ENCODE measurements at regions not wholly inside any gene's neighbourhood (a gene's known extent, or its start where the extent isn't known, plus 50 kb on each side); places are given as distances from the start of the nearest gene placed in this dataset.

DNA sequence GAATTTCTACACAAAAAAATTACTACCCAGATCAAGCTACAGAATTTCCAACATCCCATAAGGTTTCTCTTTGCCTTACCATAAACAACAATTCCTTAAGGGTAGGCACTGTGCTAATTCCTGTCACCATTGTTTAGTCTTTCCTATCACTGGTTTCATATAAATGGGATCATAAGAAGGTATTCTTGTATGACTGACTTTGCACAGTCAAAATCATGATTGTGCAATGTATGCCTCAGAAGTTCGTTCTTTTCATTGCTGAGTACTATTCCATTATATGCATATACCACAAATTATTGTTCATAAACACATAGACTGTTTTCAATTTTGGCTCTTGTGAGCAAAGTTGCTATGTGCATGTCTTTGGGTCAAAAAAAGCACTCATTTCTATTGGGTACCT is 611.6 kb upstream of the CADM1 start:
- DNase-seq (ENCODE audit: low spot score), result no peak

- peak; percentile 21 for DNase-seq (ENCODE audit: low spot score)
Measured at GRCh38 chr11:116114198-116114651, 610.0 kb upstream of the CADM1 start.

DNA sequence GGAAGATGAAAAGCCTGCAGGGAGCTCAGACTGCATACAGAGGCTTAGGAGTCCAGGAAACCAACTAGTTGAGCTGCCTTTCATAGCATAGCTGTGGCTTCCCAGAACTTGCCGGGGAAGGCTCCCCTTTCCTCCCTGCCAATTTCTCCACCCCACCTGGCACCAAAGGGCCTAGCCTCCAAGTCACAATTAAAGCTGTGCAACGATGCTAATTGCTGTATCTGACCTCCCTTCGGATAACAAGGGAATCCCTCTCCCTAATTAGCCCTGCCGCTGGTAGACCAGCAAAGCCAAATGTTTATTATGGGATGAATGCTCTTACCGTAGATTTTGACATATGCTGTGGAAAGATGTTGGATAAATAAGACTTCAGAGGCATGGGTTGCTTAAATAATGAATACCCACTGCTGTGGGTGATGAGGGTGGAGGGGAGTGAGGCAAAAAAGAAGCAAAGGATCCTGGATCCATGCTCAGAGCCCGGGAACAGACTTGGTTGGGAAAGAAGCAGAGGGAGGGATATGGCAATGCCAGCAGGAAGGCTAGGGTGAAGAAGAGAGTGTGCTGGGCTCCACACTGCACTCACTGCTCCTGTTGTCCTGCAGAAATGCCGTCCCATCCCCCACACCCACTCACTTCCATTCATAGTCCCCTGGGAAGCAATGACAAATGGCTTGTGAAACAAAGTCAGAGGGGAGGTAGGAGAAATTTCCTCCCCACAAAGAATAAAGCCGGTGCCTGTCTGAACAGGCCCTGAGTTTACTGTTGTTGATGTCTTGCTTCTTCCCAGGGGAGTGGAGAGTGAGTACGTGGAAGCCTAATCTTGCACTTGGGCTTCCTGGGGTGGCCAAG is 608.1 kb upstream of the CADM1 start:
- DNase-seq (ENCODE audit: low spot score), result no peak

DNA sequence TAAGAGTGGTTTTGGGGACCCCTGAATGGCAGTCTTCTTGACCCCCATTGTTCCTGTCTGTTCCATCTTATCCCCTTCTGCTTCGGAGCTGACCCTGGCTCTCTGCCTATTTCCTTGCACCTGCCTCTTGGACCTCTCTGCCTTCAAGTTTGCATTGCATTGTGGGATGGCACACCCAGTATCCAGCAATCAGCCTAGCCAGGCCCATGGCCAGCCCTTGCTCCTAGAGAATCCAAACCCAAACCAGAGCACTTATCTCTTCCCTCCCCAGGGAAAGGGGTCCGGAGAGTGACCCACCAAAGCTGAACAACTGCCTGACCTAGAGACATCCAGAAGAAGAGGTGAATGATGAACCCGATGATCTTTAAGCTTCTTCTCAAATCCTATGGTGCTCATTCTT is 607.3 kb upstream of the CADM1 start:
- no peak for DNase-seq (ENCODE audit: low spot score)

GRCh38 chr11:116110802-116111201 is 606.6 kb upstream of the CADM1 start:
- DNase-seq (ENCODE audit: low spot score), result no peak

DNA sequence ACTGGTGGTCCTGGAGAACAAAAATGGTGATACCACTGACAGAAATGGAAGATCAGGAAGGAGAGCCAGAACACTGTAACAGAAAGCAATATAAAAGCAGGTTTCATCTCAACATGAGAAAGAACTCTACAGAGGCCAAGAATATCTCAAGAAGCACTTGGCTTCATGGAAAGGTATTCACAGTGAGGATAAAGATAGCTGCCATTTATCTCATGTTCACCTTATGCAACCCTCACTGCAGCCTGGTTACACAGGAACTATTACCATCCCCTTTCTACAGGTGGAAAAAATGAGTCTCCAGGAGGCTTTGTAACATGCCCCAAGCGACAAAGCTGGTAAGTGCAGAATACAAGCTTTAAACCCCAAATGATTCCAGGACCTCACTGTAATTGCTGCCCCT is 606.1 kb upstream of the CADM1 start:
- no peak for DNase-seq (ENCODE audit: low spot score)

DNA sequence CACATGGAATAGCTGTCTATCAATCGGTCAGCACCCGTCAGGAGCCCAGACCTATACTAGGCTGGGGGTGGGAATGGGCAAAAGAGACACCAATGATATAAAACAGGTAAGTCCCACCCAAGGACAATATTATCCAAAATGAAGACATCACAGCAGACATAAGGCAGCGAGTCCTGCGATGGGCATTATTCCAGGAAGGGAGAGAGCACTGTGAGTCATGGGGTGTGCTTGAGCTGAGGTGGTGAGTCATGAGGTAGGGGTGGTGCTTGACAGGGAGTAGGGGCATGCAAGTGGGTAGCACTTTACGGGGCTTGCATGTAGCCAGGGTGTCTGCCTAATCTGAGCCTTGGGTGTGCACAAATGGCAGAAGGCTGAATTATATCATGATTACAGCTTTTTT is 605.0 kb upstream of the CADM1 start:
- DNase-seq (ENCODE audit: low spot score), result no peak

GRCh38 chr11:116108161-116108560 is 603.9 kb upstream of the CADM1 start:
- no peak for DNase-seq (ENCODE audit: low spot score)

- DNase-seq (ENCODE audit: low spot score), result no peak
Measured at GRCh38 chr11:116107229-116107628, 603.0 kb upstream of the CADM1 start.

- DNase-seq (ENCODE audit: low spot score), result no peak
Measured at GRCh38 chr11:116104498-116105174, 600.4 kb upstream of the CADM1 start.

- no peak for DNase-seq (ENCODE audit: low spot score)
Measured at GRCh38 chr11:116101902-116102301, 597.7 kb upstream of the CADM1 start.

GRCh38 chr11:116100016-116100415 is 595.8 kb upstream of the CADM1 start:
- no peak for DNase-seq (ENCODE audit: low spot score)

DNA sequence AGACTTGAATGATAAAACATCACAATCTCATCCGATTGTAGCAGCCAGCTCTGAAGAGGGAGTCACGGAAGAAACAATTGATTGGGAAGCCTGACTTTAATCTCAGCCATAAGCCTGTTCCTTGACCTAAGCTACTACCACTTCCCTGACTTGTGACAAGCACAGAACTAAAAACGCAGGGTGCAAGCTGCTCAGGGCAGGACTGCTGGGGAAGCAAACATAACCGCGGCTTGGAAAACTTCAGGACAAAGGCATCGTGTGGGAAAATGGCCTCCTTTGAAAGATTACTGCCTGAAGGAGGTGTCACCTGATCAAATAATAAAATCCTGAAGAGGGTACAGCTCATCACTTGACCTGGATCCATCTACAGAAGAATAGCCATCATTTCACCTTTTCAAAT is 595.3 kb upstream of the CADM1 start:
- DNase-seq (ENCODE audit: low spot score), result no peak

DNA sequence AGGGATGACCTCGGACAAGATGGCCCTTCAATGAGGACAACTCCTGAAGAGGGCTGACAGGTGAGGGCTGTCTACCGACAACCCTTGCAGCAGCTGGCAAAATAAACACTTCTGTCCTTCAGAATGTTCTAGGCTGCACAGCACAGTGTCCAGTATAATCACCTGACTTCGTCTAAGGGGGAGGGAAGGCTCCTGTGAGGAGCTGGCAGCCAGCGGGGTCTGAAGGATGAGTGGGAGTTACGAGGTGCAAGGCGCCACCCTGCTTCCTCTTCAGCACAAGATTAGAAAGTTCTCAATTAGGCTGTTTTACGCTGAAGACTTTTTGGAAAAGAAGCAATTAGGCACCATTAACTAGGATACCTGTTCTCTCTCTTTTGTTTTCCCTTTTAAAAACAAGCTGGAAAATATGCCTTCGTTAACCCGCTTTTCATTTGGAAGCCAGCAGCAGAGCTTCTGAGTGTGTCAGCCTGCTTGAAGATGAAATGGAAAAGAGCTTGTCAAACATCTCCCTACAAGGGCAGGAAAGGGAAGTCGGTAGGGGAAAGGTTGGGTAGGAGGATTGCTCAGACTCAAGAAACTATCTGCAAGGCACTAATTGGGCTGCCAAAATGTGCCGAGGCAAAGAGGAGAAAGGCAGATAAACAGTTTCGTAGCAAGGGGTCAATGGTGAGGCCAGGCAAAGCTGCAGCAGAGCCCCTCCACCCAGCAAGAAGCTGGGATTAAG is 592.2 kb upstream of the CADM1 start:
- no peak for DNase-seq (ENCODE audit: low spot score)

GRCh38 chr11:116093481-116094270 is 589.5 kb upstream of the CADM1 start:
- DNase-seq (ENCODE audit: low spot score), result no peak

DNA sequence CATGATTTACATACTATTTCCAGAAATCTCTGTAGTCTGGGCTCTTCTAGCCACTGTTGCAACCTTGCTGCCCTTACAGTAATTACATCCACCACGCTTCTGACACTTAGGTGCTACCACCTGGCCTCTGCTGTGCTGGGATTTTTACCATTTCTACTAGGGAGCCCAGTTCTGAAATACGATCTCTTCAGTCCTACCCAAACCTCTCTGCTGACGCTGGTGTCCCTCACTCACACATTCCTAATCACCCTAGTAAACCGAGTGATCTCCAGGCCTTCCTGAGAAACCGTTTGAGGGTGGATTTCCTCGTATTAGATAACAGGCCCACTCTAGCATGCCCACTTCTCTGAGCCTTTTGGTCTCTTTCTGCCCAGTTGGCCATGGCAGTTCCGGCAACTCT is 588.9 kb upstream of the CADM1 start:
- no peak for DNase-seq (ENCODE audit: low spot score)

GRCh38 chr11:116086426-116086825 is 582.2 kb upstream of the CADM1 start:
- DNase-seq (ENCODE audit: low spot score), result no peak

- DNase-seq (ENCODE audit: low spot score), result no peak
Measured at GRCh38 chr11:116085031-116085635, 580.9 kb upstream of the CADM1 start.

DNA sequence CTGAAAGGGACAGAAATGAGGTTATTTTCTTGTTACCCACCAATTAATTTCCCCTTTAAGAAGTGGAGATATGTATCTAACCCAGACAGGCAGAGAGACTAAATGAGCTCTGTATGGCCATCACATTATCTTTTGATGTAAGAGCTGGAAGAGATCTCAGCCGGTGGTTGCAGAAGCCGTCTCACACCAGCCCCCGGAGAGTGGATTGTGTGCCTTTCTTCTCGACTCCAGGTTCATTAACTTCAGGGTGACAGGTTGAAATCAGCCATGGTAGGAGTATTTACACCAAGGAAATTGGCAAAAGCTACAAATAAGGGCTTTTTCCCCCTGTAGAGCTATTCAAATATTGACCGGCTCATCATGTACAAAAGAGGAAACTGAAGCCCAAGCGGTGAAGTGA is 580.3 kb upstream of the CADM1 start:
- no peak for DNase-seq (ENCODE audit: low spot score)

GRCh38 chr11:116082256-116082655 is 578.0 kb upstream of the CADM1 start:
- no peak for DNase-seq (ENCODE audit: low spot score)

- no peak for DNase-seq (ENCODE audit: low spot score)
Measured at GRCh38 chr11:116079580-116079979, 575.4 kb upstream of the CADM1 start.
